Endothelial cell of umbilical vein (primary cell): ENCODE measurements at regions not wholly inside any gene's neighbourhood (a gene's known extent, or its start where the extent isn't known, plus 50 kb on each side); places are given as distances from the start of the nearest gene placed in this dataset.

Experiments
- TF ChIP-seq, protein P1 (sequence below), 2 donors: IDR thresholded peaks; 1 replicate in 1 of 2; 2 replicates in 1 of 2; pipeline ENCODE4 v1.5.1; 2011; ENCODE audit warnings: low read length in 2 of 2, mild to moderate bottlenecking in 2 of 2, moderate library complexity in 2 of 2, control low read depth in 1 of 2, inconsistent platforms in 1 of 2, low read depth in 1 of 2; ENCODE audit not compliant: insufficient read depth in 1 of 2; ENCODE audit errors: extremely low read depth in 1 of 2
- TF ChIP-seq, protein P2 (sequence below): IDR thresholded peaks from 2 replicates; pipeline ENCODE4 v1.6.1; 2011; ENCODE audit not compliant: insufficient read depth, insufficient read length

DNA sequence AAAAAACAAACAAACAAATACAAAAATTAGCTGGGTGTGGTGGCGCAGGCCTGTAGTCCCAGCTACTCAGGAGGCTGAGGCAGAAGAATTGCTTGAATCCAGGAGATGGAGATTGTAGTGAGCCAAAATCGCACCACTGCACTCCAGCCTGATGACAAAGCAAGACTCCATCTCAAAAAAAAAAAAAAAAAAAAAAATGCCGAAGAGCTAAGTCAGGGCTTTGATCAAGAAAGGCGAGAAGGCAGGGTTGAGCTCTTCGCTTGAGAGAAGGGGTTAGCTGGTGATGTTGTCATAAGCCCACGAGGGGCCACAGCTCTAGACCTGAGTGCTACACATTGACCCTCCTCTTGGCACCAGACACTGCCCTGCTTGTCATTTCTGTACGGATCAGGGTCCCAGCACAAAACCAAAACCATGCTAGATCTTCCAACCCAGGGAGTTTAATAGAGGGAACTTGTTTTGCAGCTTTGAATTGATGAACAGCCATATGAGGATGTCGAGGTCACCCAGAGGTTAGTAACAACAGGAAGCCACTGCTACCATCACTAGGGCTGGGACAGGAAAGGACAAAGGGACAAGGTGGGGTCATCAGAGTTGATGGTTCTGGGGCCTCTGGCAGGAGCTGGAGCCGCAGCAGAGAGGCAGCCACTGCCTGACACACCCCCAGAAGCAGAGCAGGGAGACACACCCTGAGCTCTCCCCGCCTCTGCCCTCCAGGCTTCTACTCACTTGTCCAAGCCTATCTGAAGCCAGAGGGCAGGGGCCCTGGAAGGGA lies 122.7 kb downstream of the SNX5 start:
- TF ChIP-seq, protein P1, sequence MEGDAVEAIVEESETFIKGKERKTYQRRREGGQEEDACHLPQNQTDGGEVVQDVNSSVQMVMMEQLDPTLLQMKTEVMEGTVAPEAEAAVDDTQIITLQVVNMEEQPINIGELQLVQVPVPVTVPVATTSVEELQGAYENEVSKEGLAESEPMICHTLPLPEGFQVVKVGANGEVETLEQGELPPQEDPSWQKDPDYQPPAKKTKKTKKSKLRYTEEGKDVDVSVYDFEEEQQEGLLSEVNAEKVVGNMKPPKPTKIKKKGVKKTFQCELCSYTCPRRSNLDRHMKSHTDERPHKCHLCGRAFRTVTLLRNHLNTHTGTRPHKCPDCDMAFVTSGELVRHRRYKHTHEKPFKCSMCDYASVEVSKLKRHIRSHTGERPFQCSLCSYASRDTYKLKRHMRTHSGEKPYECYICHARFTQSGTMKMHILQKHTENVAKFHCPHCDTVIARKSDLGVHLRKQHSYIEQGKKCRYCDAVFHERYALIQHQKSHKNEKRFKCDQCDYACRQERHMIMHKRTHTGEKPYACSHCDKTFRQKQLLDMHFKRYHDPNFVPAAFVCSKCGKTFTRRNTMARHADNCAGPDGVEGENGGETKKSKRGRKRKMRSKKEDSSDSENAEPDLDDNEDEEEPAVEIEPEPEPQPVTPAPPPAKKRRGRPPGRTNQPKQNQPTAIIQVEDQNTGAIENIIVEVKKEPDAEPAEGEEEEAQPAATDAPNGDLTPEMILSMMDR (IDR thresholded peaks at IDR 0.05; ENCODE audit: extremely low read depth in 1 of 2, insufficient read depth in 1 of 2, low read depth in 1 of 2, low read length in 2 of 2): no peak
- TF ChIP-seq, protein P2, sequence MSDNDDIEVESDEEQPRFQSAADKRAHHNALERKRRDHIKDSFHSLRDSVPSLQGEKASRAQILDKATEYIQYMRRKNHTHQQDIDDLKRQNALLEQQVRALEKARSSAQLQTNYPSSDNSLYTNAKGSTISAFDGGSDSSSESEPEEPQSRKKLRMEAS: no peak
